Nephron (organoid): ENCODE measurements at regions not wholly inside any gene's neighbourhood (a gene's known extent, or its start where the extent isn't known, plus 50 kb on each side); places are given as distances from the start of the nearest gene placed in this dataset.
A peak's percentile ranks its signal among the peaks of the same experiment; 100 is the strongest.

Source experiments
- H3K27ac Mint-ChIP-seq, 3 experiments: 2 replicates each; pipeline ENCODE4 v1.8.0; 2020; ENCODE audit warnings: mixed read lengths in 3 of 3, mild to moderate bottlenecking in 2 of 3, moderate library complexity in 1 of 3
- H3K27me3 Mint-ChIP-seq: 2 replicates; pipeline ENCODE4 v1.8.0; 2021; ENCODE audit warnings: low read depth, mild to moderate bottlenecking, moderate library complexity, mixed read lengths
- H3K36me3 Mint-ChIP-seq: 2 replicates; pipeline ENCODE4 v1.8.0; 2020; ENCODE audit warnings: low read depth, mixed read lengths
- H3K4me1 Mint-ChIP-seq: 2 replicates; pipeline ENCODE4 v1.8.0; 2020; ENCODE audit warnings: mixed read lengths
- H3K4me3 Mint-ChIP-seq, 3 experiments: 2 replicates each; pipeline ENCODE4 v1.8.0; 2020; ENCODE audit warnings: mild to moderate bottlenecking in 3 of 3, mixed read lengths in 3 of 3, moderate library complexity in 2 of 3
- H3K9me3 Mint-ChIP-seq: 2 replicates; pipeline ENCODE4 v1.8.0; 2020; ENCODE audit warnings: mixed read lengths
- CTCF ChIP-seq, 3 experiments: fragments of 200-600 bp; sonication (generic); IDR thresholded peaks; one replicate each; pipeline ENCODE4 v1.5.0; 2021; ENCODE audit warnings: antibody characterized with exemption in 3 of 3; ENCODE audit not compliant: unreplicated experiment in 3 of 3

GRCh38 chr9:102841376-102841775, 153.8 kb upstream of the CYLC2 start:
- Mint-ChIP-seq H3K36me3 (no peaks in the 10 kb centered on the region), H3K4me3 (no peak overlapping the region), H3K9me3 (no peaks in the 10 kb centered on the region), H3K27me3 (no peaks in the 10 kb centered on the region), H3K4me1 (no peaks in the 10 kb centered on the region), H3K27ac (peak overlapping the region; percentile 62 to 90 (median 80))
- TF ChIP-seq CTCF (IDR thresholded peaks at IDR 0.05; ENCODE audit: unreplicated experiment in 3 of 3) = no peak

- H3K36me3 Mint-ChIP-seq = no peaks in the 10 kb centered on the region
- H3K9me3 Mint-ChIP-seq = no peaks in the 10 kb centered on the region
- H3K4me1 Mint-ChIP-seq = no peaks in the 10 kb centered on the region
- TF ChIP-seq CTCF (IDR thresholded peaks at IDR 0.05; ENCODE audit: unreplicated experiment in 3 of 3) = no peak
- no peak overlapping the region for H3K4me3 Mint-ChIP-seq
- peak overlapping the region in 1 of 3 experiments; percentile 6 for H3K27ac Mint-ChIP-seq
- H3K27me3 Mint-ChIP-seq = no peaks in the 10 kb centered on the region
These were observed 154.8 kb upstream of the CYLC2 start for GRCh38 chr9:102840335-102840734.

GRCh38 chr9:102832814-102833213, 162.3 kb upstream of the CYLC2 start:
- Mint-ChIP-seq H3K4me3 (no peak overlapping the region), H3K9me3 (no peaks in the 10 kb centered on the region), H3K36me3 (no peaks in the 10 kb centered on the region), H3K27me3 (no peaks in the 10 kb centered on the region), H3K27ac (no peak overlapping the region), H3K4me1 (no peaks in the 10 kb centered on the region)
- TF ChIP-seq CTCF (IDR thresholded peaks at IDR 0.05; ENCODE audit: unreplicated experiment in 3 of 3) = no peak

- Mint-ChIP-seq H3K27ac (no peak overlapping the region), H3K4me3 (peak overlapping the region in 1 of 3 experiments; percentile 24), H3K9me3 (peaks cover 7% of the 10 kb centered on the region), H3K27me3 (no peaks in the 10 kb centered on the region), H3K36me3 (no peaks in the 10 kb centered on the region), H3K4me1 (peaks cover 5% of the 10 kb centered on the region)
- TF ChIP-seq CTCF (IDR thresholded peaks at IDR 0.05; ENCODE audit: unreplicated experiment in 3 of 3) = no peak
These were observed 198.9 kb upstream of the CYLC2 start for GRCh38 chr9:102796244-102796643.

GRCh38 chr9:102795532-102795931, 199.6 kb upstream of the CYLC2 start:
- peaks cover 5% of the 10 kb centered on the region for H3K4me1 Mint-ChIP-seq
- H3K9me3 Mint-ChIP-seq = peaks cover 7% of the 10 kb centered on the region
- H3K27ac Mint-ChIP-seq = no peak overlapping the region
- no peaks in the 10 kb centered on the region for H3K27me3 Mint-ChIP-seq
- H3K4me3 Mint-ChIP-seq = no peak overlapping the region
- no peaks in the 10 kb centered on the region for H3K36me3 Mint-ChIP-seq
- TF ChIP-seq CTCF (IDR thresholded peaks at IDR 0.05; ENCODE audit: unreplicated experiment in 3 of 3) = no peak

- TF ChIP-seq CTCF (IDR thresholded peaks at IDR 0.05; ENCODE audit: unreplicated experiment in 3 of 3) = no peak
- no peak overlapping the region for H3K27ac Mint-ChIP-seq
- no peaks in the 10 kb centered on the region for H3K36me3 Mint-ChIP-seq
- H3K4me3 Mint-ChIP-seq = no peak overlapping the region
- no peaks in the 10 kb centered on the region for H3K27me3 Mint-ChIP-seq
- H3K4me1 Mint-ChIP-seq = peaks cover 6% of the 10 kb centered on the region
- no peaks in the 10 kb centered on the region for H3K9me3 Mint-ChIP-seq
These were observed 215.8 kb upstream of the CYLC2 start for GRCh38 chr9:102779356-102779755.
